ENCODE measurements at regions not wholly inside any gene's neighbourhood (a gene's known extent, or its start where the extent isn't known, plus 50 kb on each side); places are given as distances from the start of the nearest gene placed in this dataset.

GRCh38 chr5:61784341-61784740 lies 452.3 kb downstream of the ZSWIM6 start:
- TF ChIP-seq CTCF (IDR thresholded peaks at IDR 0.05) (no peak), POLR2A (IDR thresholded peaks at IDR 0.05) (no peak), POLR2AphosphoS5 (IDR thresholded peaks at IDR 0.05) (no peak), EP300 (IDR thresholded peaks at IDR 0.05) (no peak)
